HepG2 (cell line): ENCODE measurements at regions not wholly inside any gene's neighbourhood (a gene's known extent, or its start where the extent isn't known, plus 50 kb on each side); places are given as distances from the start of the nearest gene placed in this dataset.

Source experiments
- AHDC1 ChIP-seq: sonication (generic); formaldehyde crosslinking; IDR thresholded peaks from 2 replicates; pipeline ENCODE4 v1.5.1; 2020; ENCODE audit warnings: mild to moderate bottlenecking, missing genetic modification reagents, borderline replicate concordance
- BORCS8-MEF2B ChIP-seq: sonication (generic); formaldehyde crosslinking; IDR thresholded peaks from 2 replicates; pipeline ENCODE4 v1.8.0; 2022; ENCODE audit warnings: mild to moderate bottlenecking, missing genetic modification reagents
- ESRRA ChIP-seq: sonication (generic); formaldehyde crosslinking; IDR thresholded peaks from 2 replicates; pipeline ENCODE4 v1.5.1; 2020; ENCODE audit warnings: mild to moderate bottlenecking, low read depth, missing genetic modification reagents
- ETV6 ChIP-seq: sonication (generic); formaldehyde crosslinking; conservative IDR thresholded peaks from 2 replicates; pipeline ENCODE4 v1.4.0; 2020; ENCODE audit warnings: missing genetic modification reagents
- SKI ChIP-seq: fragments of 450-650 bp; IDR thresholded peaks from one replicate; pipeline ENCODE4 v1.6.1; 2018; ENCODE audit warnings: mild to moderate bottlenecking; ENCODE audit not compliant: partially characterized antibody
- SP140L ChIP-seq: sonication (generic); formaldehyde crosslinking; IDR thresholded peaks from 2 replicates; pipeline ENCODE4 v1.4.0; 2020; ENCODE audit warnings: missing genetic modification reagents, borderline replicate concordance
- ZNF598 ChIP-seq: sonication (generic); formaldehyde crosslinking; IDR thresholded peaks from 2 replicates; pipeline ENCODE4 v1.5.1; 2020; ENCODE audit warnings: mild to moderate bottlenecking, missing genetic modification reagents, borderline replicate concordance
- ZNF644 ChIP-seq: IDR thresholded peaks from 2 replicates; pipeline ENCODE4 v1.6.1; 2016; ENCODE audit warnings: low read depth
- ZNF652 ChIP-seq: IDR thresholded peaks from 2 replicates; pipeline ENCODE4 v1.6.1; 2016; ENCODE audit warnings: low read depth, borderline replicate concordance
- TF ChIP-seq, protein P1 (sequence below): sonication (generic); formaldehyde crosslinking; IDR thresholded peaks from 2 replicates; pipeline ENCODE4 v1.9.0; 2021; ENCODE audit warnings: mild to moderate bottlenecking, missing genetic modification reagents

DNA sequence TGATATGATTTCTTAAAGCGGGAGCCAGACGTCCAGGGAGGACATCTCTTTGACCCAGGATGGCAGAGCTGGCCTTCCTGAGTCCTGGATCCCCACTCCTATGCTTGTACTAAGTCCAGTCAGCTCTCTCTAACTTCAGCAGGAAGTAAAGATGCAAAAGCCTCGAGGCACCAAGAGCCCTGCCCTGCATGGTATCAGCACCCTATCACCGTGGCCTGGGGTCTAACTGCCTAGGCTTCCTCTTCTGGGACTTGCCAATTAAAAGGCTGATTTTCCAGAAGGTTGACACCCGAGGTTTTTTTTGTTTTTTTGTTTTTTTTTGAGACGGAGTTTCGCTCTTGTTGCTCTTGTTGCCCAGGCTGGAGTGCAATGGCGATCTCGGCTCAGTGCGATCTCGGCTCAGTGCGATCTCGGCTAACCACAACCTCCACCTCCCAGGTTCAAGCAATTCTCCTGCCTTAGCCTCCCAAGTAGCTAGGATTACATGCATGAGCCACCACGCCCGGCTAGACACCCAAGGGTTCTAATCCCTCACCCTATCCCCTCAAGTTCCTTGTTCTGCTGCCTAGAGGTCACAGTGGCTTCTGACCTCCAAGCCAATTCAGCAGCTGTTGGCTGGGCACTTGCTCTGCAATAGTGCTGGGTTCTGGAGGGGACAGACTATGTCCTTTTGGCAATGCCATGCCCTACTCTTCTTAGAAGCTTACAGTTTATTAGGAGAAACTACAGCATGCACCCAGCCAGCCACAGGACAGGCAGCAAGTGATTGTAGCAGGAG, 50.6 kb upstream of the FTH1 start (continued):
- TF ChIP-seq, protein P1, sequence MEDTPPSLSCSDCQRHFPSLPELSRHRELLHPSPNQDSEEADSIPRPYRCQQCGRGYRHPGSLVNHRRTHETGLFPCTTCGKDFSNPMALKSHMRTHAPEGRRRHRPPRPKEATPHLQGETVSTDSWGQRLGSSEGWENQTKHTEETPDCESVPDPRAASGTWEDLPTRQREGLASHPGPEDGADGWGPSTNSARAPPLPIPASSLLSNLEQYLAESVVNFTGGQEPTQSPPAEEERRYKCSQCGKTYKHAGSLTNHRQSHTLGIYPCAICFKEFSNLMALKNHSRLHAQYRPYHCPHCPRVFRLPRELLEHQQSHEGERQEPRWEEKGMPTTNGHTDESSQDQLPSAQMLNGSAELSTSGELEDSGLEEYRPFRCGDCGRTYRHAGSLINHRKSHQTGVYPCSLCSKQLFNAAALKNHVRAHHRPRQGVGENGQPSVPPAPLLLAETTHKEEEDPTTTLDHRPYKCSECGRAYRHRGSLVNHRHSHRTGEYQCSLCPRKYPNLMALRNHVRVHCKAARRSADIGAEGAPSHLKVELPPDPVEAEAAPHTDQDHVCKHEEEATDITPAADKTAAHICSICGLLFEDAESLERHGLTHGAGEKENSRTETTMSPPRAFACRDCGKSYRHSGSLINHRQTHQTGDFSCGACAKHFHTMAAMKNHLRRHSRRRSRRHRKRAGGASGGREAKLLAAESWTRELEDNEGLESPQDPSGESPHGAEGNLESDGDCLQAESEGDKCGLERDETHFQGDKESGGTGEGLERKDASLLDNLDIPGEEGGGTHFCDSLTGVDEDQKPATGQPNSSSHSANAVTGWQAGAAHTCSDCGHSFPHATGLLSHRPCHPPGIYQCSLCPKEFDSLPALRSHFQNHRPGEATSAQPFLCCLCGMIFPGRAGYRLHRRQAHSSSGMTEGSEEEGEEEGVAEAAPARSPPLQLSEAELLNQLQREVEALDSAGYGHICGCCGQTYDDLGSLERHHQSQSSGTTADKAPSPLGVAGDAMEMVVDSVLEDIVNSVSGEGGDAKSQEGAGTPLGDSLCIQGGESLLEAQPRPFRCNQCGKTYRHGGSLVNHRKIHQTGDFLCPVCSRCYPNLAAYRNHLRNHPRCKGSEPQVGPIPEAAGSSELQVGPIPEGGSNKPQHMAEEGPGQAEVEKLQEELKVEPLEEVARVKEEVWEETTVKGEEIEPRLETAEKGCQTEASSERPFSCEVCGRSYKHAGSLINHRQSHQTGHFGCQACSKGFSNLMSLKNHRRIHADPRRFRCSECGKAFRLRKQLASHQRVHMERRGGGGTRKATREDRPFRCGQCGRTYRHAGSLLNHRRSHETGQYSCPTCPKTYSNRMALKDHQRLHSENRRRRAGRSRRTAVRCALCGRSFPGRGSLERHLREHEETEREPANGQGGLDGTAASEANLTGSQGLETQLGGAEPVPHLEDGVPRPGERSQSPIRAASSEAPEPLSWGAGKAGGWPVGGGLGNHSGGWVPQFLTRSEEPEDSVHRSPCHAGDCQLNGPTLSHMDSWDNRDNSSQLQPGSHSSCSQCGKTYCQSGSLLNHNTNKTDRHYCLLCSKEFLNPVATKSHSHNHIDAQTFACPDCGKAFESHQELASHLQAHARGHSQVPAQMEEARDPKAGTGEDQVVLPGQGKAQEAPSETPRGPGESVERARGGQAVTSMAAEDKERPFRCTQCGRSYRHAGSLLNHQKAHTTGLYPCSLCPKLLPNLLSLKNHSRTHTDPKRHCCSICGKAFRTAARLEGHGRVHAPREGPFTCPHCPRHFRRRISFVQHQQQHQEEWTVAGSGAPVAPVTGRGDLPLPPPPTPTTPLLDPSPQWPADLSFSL = no peak
- no peak for TF ChIP-seq ESRRA
- no peak for TF ChIP-seq SP140L (CRISPR knock-in tag)
- TF ChIP-seq BORCS8-MEF2B (CRISPR knock-in tag) = no peak
- TF ChIP-seq AHDC1 = no peak
- no peak for TF ChIP-seq ZNF652
- TF ChIP-seq ETV6 (CRISPR knock-in tag) = no peak
- no peak for TF ChIP-seq ZNF644 (CRISPR knock-in tag)
- TF ChIP-seq SKI = no peak
- no peak for TF ChIP-seq ZNF598
